Caco-2 (cell line): ENCODE measurements at regions not wholly inside any gene's neighbourhood (a gene's known extent, or its start where the extent isn't known, plus 50 kb on each side); places are given as distances from the start of the nearest gene placed in this dataset.

Source experiments
- BruUV-seq: library from RNA; stranded (reverse); fragments of 400-500 nt; replicated peaks from 2 replicates; lab custom pipeline; 2021; lab: Mats Ljungman, UMichigan
- CTCF ChIA-PET: fragments of 300-600 bp; sonication (Branson Sonifier 250); formaldehyde crosslinking; loops from one replicate; lab custom pipeline; 2022; ENCODE audit warnings: antibody characterized with exemption; lab: Charles Lee
- POLR2A ChIA-PET: fragments of 300-600 bp; sonication (Branson Sonifier 250); formaldehyde crosslinking; loops from one replicate; lab custom pipeline; 2022; ENCODE audit warnings: antibody characterized with exemption; lab: Charles Lee
- DNase-seq, 2 experiments: peaks; one replicate each; pipeline versions ENCODE4 v3.0.0 to v3.0.0-alpha.2; 2020 to 2022
- H3K27me3 ChIP-seq: replicated peaks from 2 replicates; pipeline ENCODE4 v1.6.0; 2011; ENCODE audit warnings: low read length; ENCODE audit not compliant: control insufficient read depth, insufficient read depth
- H3K36me3 ChIP-seq: 2 replicates; pipeline ENCODE4 v1.5.1; 2011; ENCODE audit warnings: low read length; ENCODE audit not compliant: control insufficient read depth, insufficient read depth
- H3K4me1 ChIP-seq: fragments of 250-450 bp; sonication (Bioruptor Pico); 2 replicates; pipeline ENCODE4 v1.5.1; 2020; ENCODE audit warnings: mild to moderate bottlenecking
- H3K4me3 ChIP-seq: 2 replicates; pipeline ENCODE4 v1.5.1; 2011; ENCODE audit warnings: low read depth, mild to moderate bottlenecking, control low read depth, low read length
- H3K9me3 ChIP-seq: fragments of 250-450 bp; sonication (Bioruptor Pico); 2 replicates; pipeline ENCODE4 v1.5.1; 2020; ENCODE audit warnings: mild to moderate bottlenecking, moderate library complexity
- H3K27ac Mint-ChIP-seq: one replicate; pipeline ENCODE4 v1.8.0; 2022; ENCODE audit warnings: mixed read lengths; ENCODE audit not compliant: unreplicated experiment
- H3K27me3 Mint-ChIP-seq: one replicate; pipeline ENCODE4 v1.8.0; 2022; ENCODE audit warnings: mixed read lengths; ENCODE audit not compliant: insufficient read depth, unreplicated experiment
- H3K36me3 Mint-ChIP-seq: one replicate; pipeline ENCODE4 v1.8.0; 2022; ENCODE audit warnings: mild to moderate bottlenecking, mixed read lengths; ENCODE audit not compliant: insufficient read depth, unreplicated experiment
- H3K4me1 Mint-ChIP-seq: one replicate; pipeline ENCODE4 v1.8.0; 2022; ENCODE audit warnings: low read depth, mixed read lengths; ENCODE audit not compliant: unreplicated experiment
- H3K4me3 Mint-ChIP-seq: one replicate; pipeline ENCODE4 v1.8.0; 2022; ENCODE audit warnings: mild to moderate bottlenecking, moderate library complexity, mixed read lengths; ENCODE audit not compliant: unreplicated experiment
- H3K9me3 Mint-ChIP-seq: one replicate; pipeline ENCODE4 v1.8.0; 2022; ENCODE audit warnings: mixed read lengths; ENCODE audit not compliant: unreplicated experiment
- CTCF ChIP-seq, 2 experiments: fragments of 200-600 bp in 1 of 2; IDR thresholded peaks; 1 replicate in 1 of 2; 2 replicates in 1 of 2; pipeline versions ENCODE4 v1.5.1 to v1.8.0; 2011 to 2022; ENCODE audit warnings: antibody characterized with exemption in 1 of 2, control low read depth in 1 of 2, inconsistent platforms in 1 of 2, low read depth in 1 of 2, low read length in 1 of 2, mild to moderate bottlenecking in 1 of 2, moderate library complexity in 1 of 2; ENCODE audit not compliant: insufficient read depth in 1 of 2, severe bottlenecking in 1 of 2, unreplicated experiment in 1 of 2
- intact Hi-C: fragments of 100-400 bp; cut with micrococcal nuclease; formaldehyde crosslinking; loops from one replicate; pipeline ENCODE4 v1.10.0; 2022; ENCODE audit not compliant: unreplicated experiment

DNA sequence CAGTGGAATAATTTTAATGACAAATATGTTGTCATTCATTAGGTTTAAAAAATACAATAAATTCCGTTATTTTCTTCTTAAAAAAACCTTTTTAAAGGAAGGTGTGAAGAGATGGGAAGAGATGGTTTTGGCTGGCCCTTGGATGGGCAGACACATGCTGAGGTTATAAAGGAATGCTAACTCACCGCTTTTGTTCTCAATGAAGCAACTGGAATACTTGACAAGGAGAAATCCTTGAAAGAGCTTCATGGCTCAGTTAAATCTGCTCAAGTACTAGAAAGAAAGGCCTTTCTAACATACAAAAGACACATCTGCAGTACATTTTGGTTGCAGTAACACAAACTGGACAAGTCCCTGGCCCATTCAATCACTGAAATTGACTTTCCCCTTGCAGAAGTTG lies 158.3 kb upstream of the KCNJ16 start:
- Mint-ChIP-seq H3K36me3 (no peaks in the 10 kb centered on the region), H3K27ac (no peak overlapping the region), H3K9me3 (peaks cover 30% of the 10 kb centered on the region), H3K4me1 (peaks cover 25% of the 10 kb centered on the region), H3K27me3 (no peaks in the 10 kb centered on the region), H3K4me3 (no peak overlapping the region)
- H3K27me3 ChIP-seq, result no peaks in the 10 kb centered on the region
- DNase-seq, result no peak
- no TSS peak for BruUV-seq
- peaks cover 21% of the 10 kb centered on the region for H3K4me1 ChIP-seq
- no peaks in the 10 kb centered on the region for H3K36me3 ChIP-seq
- intact Hi-C loops, result no loop called here
- H3K4me3 ChIP-seq, result no peak overlapping the region
- no peak for TF ChIP-seq CTCF (IDR thresholded peaks at IDR 0.05; ENCODE audit: insufficient read depth in 1 of 2, low read depth in 1 of 2, low read length in 1 of 2, severe bottlenecking in 1 of 2, unreplicated experiment in 1 of 2)
- ChIA-PET POLR2A (no interaction called here), CTCF (no interaction called here)
- no peaks in the 10 kb centered on the region; the same call in 1 of the 2 replicates for H3K9me3 ChIP-seq

DNA sequence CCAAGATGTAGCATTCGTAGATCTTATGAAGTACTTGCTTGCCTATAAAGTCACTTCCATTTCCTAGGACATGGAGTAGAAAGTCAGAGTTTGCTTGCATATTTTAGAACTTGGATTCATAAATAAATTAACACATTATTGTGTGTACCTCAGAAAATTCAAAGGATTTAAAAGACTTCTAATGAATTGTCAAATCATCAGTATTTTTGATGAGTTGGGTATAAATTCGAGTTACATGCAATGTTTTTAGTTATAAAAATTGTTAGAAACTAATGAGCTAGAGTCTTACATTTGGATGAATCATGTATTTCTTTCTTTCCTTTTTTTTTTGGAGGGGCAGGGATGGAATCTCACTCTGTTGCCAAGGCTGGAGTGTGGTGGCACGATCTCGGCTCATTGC lies 156.9 kb upstream of the KCNJ16 start:
- H3K36me3 ChIP-seq, result no peaks in the 10 kb centered on the region
- H3K4me1 ChIP-seq, result peaks cover 25% of the 10 kb centered on the region
- H3K27me3 ChIP-seq, result no peaks in the 10 kb centered on the region
- peaks cover 30% of the 10 kb centered on the region for H3K9me3 Mint-ChIP-seq
- BruUV-seq, result no TSS peak
- peaks cover 32% of the 10 kb centered on the region for H3K4me1 Mint-ChIP-seq
- intact Hi-C loops, result no loop called here
- H3K27ac Mint-ChIP-seq, result no peak overlapping the region
- no peak overlapping the region for H3K4me3 ChIP-seq
- H3K9me3 ChIP-seq, result no peaks in the 10 kb centered on the region; the same call in 1 of the 2 replicates
- no peaks in the 10 kb centered on the region for H3K27me3 Mint-ChIP-seq
- CTCF ChIA-PET, result no interaction called here
- no peak for DNase-seq
- H3K4me3 Mint-ChIP-seq, result no peak overlapping the region
- POLR2A ChIA-PET, result no interaction called here
- H3K36me3 Mint-ChIP-seq, result no peaks in the 10 kb centered on the region
- TF ChIP-seq CTCF (IDR thresholded peaks at IDR 0.05; ENCODE audit: insufficient read depth in 1 of 2, low read depth in 1 of 2, low read length in 1 of 2, severe bottlenecking in 1 of 2, unreplicated experiment in 1 of 2), result no peak

DNA sequence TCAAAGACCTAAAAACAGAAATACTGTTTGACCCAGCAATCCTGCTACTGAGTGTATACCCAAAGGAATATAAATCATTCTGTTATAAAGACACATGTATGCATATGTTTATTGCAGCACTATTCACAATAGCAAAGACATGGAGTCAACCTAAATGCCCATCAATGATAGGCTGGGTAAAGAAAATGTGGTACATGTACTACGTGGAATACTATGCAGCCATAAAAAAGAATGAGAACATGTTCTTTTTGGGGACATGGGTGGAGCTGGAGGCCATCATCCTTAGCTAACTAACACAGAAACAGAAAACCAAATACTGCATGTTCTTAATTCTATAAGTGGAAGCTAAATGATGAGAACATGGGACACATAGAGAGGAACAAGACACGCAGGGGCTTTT lies 155.2 kb upstream of the KCNJ16 start:
- Histone ChIP-seq H3K36me3 (no peaks in the 10 kb centered on the region), H3K4me1 (peaks cover 25% of the 10 kb centered on the region), H3K9me3 (no peaks in the 10 kb centered on the region; the same call in 1 of the 2 replicates), H3K4me3 (no peak overlapping the region), H3K27me3 (no peaks in the 10 kb centered on the region)
- Mint-ChIP-seq H3K9me3 (peaks cover 30% of the 10 kb centered on the region), H3K36me3 (no peaks in the 10 kb centered on the region), H3K27me3 (no peaks in the 10 kb centered on the region), H3K4me1 (peaks cover 32% of the 10 kb centered on the region), H3K4me3 (no peak overlapping the region), H3K27ac (peak overlapping the region; percentile 43)
- BruUV-seq, result no TSS peak
- no peak for TF ChIP-seq CTCF (IDR thresholded peaks at IDR 0.05; ENCODE audit: insufficient read depth in 1 of 2, low read depth in 1 of 2, low read length in 1 of 2, severe bottlenecking in 1 of 2, unreplicated experiment in 1 of 2)
- DNase-seq, result no peak
- intact Hi-C loops, result no loop called here
- ChIA-PET POLR2A (no interaction called here), CTCF (no interaction called here)
